HEK293 (cell line): ENCODE measurements at regions not wholly inside any gene's neighbourhood (a gene's known extent, or its start where the extent isn't known, plus 50 kb on each side); places are given as distances from the start of the nearest gene placed in this dataset.

ENCODE experiments used
- CTCF ChIA-PET: fragments of 350-600 bp; formaldehyde crosslinking; extraction: SDS; loops from one replicate; lab custom pipeline; 2021; ENCODE audit warnings: antibody characterized with exemption; lab: Yijun Ruan, JAX
- POLR2A ChIA-PET: fragments of 300-600 bp; formaldehyde crosslinking; extraction: SDS; loops from one replicate; lab custom pipeline; 2020; ENCODE audit warnings: antibody characterized with exemption, inconsistent platforms; lab: Yijun Ruan, JAX
- H3K27ac ChIP-seq: fragments of 200-500 bp; sonication (Bioruptor generic); 2 replicates; pipeline ENCODE4 v1.5.1; 2014; ENCODE audit warnings: low read depth, low read length, control low read depth, inconsistent platforms; ENCODE audit errors: extremely low read depth
- H3K36me3 ChIP-seq, 2 experiments: fragments of 200-500 bp in 1 of 2; sonication (Bioruptor generic) in 1 of 2; 1 replicate in 1 of 2; 2 replicates in 1 of 2; pipeline ENCODE4 v1.5.1; 2014 to 2017; ENCODE audit warnings: inconsistent platforms in 2 of 2, low read length in 2 of 2; ENCODE audit not compliant: control insufficient read depth in 2 of 2, insufficient read depth in 1 of 2
- H3K4me1 ChIP-seq: fragments of 200-500 bp; sonication (Bioruptor generic); 2 replicates; pipeline ENCODE4 v1.5.1; 2014; ENCODE audit warnings: mild to moderate bottlenecking, low read length, inconsistent platforms; ENCODE audit not compliant: control insufficient read depth, insufficient read depth
- H3K4me3 ChIP-seq: 2 replicates; pipeline ENCODE4 v1.5.1; 2011; ENCODE audit warnings: low read depth, mild to moderate bottlenecking, control low read depth, low read length, moderate library complexity
- H3K9me3 ChIP-seq: fragments of 200-500 bp; sonication (Bioruptor generic); 2 replicates; pipeline ENCODE4 v1.5.1; 2014; ENCODE audit warnings: low read depth, low read length, inconsistent platforms; ENCODE audit not compliant: control insufficient read depth, insufficient read depth
- EGR2 ChIP-seq: fragments of 450-650 bp; formaldehyde crosslinking; IDR thresholded peaks from 2 replicates; pipeline ENCODE4 v1.5.1; 2016; ENCODE audit warnings: low read depth, missing biosample characterization, missing genetic modification characterization
- IKZF3 ChIP-seq: fragments of 450-650 bp; IDR thresholded peaks from 2 replicates; pipeline ENCODE4 v1.5.0; 2018; ENCODE audit warnings: missing biosample characterization, mild to moderate bottlenecking, missing genetic modification characterization, moderate library complexity
- ZFHX2 ChIP-seq: fragments of 450-650 bp; formaldehyde crosslinking; conservative IDR thresholded peaks from 2 replicates; pipeline ENCODE4 v1.5.1; 2016; ENCODE audit warnings: missing biosample characterization, missing genetic modification characterization
- ZIC2 ChIP-seq: fragments of 450-650 bp; formaldehyde crosslinking; IDR thresholded peaks from 2 replicates; pipeline ENCODE4 v1.5.1; 2016; ENCODE audit warnings: missing biosample characterization, missing genetic modification characterization
- ZNF335 ChIP-seq: fragments of 450-650 bp; formaldehyde crosslinking; conservative IDR thresholded peaks from 2 replicates; pipeline ENCODE4 v1.5.1; 2016; ENCODE audit warnings: missing biosample characterization, missing genetic modification characterization
- ZNF416 ChIP-seq: fragments of 450-650 bp; formaldehyde crosslinking; IDR thresholded peaks from 2 replicates; pipeline ENCODE4 v1.5.1; 2016; ENCODE audit warnings: missing biosample characterization, missing genetic modification characterization
- ZNF776 ChIP-seq: fragments of 450-650 bp; formaldehyde crosslinking; IDR thresholded peaks from 2 replicates; pipeline ENCODE4 v1.5.0; 2017; ENCODE audit warnings: missing biosample characterization, missing genetic modification characterization, borderline replicate concordance
- TF ChIP-seq, protein P1 (sequence below): fragments of 450-650 bp; formaldehyde crosslinking; IDR thresholded peaks from 2 replicates; pipeline ENCODE4 v1.5.1; 2016; ENCODE audit warnings: missing biosample characterization, missing genetic modification characterization
- TF ChIP-seq, protein P2 (sequence below): fragments of 450-650 bp; formaldehyde crosslinking; IDR thresholded peaks from 2 replicates; pipeline ENCODE4 v1.5.1; 2017; ENCODE audit warnings: missing biosample characterization, mild to moderate bottlenecking, missing genetic modification characterization, moderate library complexity
- TF ChIP-seq, protein P3 (sequence below): fragments of 450-650 bp; formaldehyde crosslinking; IDR thresholded peaks from 2 replicates; pipeline ENCODE4 v1.5.1; 2016; ENCODE audit warnings: missing biosample characterization, missing genetic modification characterization

DNA sequence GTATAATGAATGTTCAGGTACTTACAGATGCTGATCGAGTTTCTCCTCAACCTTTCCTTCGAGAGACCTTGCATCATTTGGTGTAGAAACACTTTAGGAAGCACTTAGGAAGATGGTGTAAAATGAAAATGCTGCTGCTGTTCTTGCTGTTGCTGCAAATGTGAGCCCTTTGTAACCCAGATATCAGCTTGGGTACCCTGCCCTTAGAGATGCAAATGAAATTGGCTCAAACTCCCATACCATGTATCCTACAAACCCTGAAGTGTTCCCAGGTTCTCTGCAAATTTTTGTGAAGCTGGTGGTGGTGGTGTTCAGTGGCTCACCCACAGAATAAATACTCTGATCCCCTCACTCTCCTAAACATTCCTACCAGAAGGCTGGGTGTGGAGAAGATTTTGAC lies 130.8 kb downstream of the SLC25A47 start (continued):
- TF ChIP-seq, protein P1, sequence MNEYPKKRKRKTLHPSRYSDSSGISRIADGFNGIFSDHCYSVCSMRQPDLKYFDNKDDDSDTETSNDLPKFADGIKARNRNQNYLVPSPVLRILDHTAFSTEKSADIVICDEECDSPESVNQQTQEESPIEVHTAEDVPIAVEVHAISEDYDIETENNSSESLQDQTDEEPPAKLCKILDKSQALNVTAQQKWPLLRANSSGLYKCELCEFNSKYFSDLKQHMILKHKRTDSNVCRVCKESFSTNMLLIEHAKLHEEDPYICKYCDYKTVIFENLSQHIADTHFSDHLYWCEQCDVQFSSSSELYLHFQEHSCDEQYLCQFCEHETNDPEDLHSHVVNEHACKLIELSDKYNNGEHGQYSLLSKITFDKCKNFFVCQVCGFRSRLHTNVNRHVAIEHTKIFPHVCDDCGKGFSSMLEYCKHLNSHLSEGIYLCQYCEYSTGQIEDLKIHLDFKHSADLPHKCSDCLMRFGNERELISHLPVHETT (tag by site-specific recombination) = no peak
- TF ChIP-seq, protein P2, sequence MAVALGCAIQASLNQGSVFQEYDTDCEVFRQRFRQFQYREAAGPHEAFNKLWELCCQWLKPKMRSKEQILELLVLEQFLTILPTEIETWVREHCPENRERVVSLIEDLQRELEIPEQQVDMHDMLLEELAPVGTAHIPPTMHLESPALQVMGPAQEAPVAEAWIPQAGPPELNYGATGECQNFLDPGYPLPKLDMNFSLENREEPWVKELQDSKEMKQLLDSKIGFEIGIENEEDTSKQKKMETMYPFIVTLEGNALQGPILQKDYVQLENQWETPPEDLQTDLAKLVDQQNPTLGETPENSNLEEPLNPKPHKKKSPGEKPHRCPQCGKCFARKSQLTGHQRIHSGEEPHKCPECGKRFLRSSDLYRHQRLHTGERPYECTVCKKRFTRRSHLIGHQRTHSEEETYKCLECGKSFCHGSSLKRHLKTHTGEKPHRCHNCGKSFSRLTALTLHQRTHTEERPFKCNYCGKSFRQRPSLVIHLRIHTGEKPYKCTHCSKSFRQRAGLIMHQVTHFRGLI (tag by site-specific recombination) = no peak

DNA sequence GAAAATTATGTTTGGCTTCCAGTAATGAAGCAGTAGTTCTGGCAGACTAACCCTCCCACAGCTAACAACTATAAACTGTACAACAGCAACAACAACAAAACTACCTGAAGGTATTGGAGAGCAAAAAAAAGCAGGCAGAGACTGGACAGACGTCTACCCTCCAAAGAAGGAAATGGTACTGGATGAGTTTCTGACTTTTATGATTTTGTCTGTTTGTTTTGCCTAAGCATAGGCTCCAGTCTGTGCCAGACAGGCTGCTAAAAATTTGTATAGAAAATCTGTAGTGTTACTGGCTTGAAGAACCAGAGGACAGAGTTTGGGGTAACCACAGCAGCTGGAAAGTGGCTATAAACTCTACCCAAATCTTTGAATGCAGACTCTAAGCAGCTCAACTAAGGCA lies 131.3 kb downstream of the SLC25A47 start:
- TF ChIP-seq ZNF335 (tag by site-specific recombination) (peak; percentile 51), ZNF416 (tag by site-specific recombination) (no peak)
- no peak overlapping the region for H3K27ac ChIP-seq
- H3K36me3 ChIP-seq = no peaks in the 10 kb centered on the region
- no peak overlapping the region for H3K4me3 ChIP-seq
- H3K9me3 ChIP-seq = no peaks in the 10 kb centered on the region
- CTCF ChIA-PET = interaction anchor here (0.6 to 0.7 kb wide), 2 partner anchors 52 to 278 kb away, joined by 3 read pairs; no protein-coding TSS in a partner anchor
- H3K4me1 ChIP-seq = peaks cover 4% of the 10 kb centered on the region; the same call in 1 of the 2 replicates
- POLR2A ChIA-PET = no interaction called here

- no peaks in the 10 kb centered on the region for H3K36me3 ChIP-seq
- H3K9me3 ChIP-seq = no peaks in the 10 kb centered on the region
- TF ChIP-seq ZIC2 (tag by site-specific recombination) = peak; percentile 13; the same call in 1 of the 2 replicates
- TF ChIP-seq ZNF776 = no peak
- TF ChIP-seq, all 188 proteins: peak for 1
- Histone ChIP-seq H3K4me1 (no peaks in the 10 kb centered on the region), H3K4me3 (no peak overlapping the region), H3K27ac (no peak overlapping the region)
- POLR2A ChIA-PET = no interaction called here
- CTCF ChIA-PET = no interaction called here
These were observed 123.3 kb downstream of the BEGAIN start for GRCh38 chr14:100463937-100464336.

- peak; percentile 66 for TF ChIP-seq EGR2 (tag by site-specific recombination)
- TF ChIP-seq ZFHX2 (tag by site-specific recombination) = peak; percentile 80
- TF ChIP-seq, protein P3, sequence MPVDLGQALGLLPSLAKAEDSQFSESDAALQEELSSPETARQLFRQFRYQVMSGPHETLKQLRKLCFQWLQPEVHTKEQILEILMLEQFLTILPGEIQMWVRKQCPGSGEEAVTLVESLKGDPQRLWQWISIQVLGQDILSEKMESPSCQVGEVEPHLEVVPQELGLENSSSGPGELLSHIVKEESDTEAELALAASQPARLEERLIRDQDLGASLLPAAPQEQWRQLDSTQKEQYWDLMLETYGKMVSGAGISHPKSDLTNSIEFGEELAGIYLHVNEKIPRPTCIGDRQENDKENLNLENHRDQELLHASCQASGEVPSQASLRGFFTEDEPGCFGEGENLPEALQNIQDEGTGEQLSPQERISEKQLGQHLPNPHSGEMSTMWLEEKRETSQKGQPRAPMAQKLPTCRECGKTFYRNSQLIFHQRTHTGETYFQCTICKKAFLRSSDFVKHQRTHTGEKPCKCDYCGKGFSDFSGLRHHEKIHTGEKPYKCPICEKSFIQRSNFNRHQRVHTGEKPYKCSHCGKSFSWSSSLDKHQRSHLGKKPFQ (tag by site-specific recombination) = no peak
- TF ChIP-seq IKZF3 = no peak
- TF ChIP-seq, all 188 proteins: peak for 2
- H3K4me1 ChIP-seq = peaks cover 4% of the 10 kb centered on the region; the same call in 1 of the 2 replicates
- H3K36me3 ChIP-seq = no peaks in the 10 kb centered on the region
- H3K27ac ChIP-seq = no peak overlapping the region
- no peaks in the 10 kb centered on the region for H3K9me3 ChIP-seq
- POLR2A ChIA-PET = interaction anchor here (1.0 kb wide), 1 partner anchor 10 kb away, joined by 3 read pairs; no protein-coding TSS in a partner anchor
- no peak overlapping the region for H3K4me3 ChIP-seq
- CTCF ChIA-PET = interaction anchor here (0.6 to 1.5 kb wide), 4 partner anchors 10 to 1098 kb away, joined by 3 to 7 read pairs (median 4); no protein-coding TSS in a partner anchor
These were observed 120.9 kb downstream of the BEGAIN start for GRCh38 chr14:100466111-100466856.
